Activated naive CD4-positive, alpha-beta T cell treated with anti-CD3 and anti-CD28 coated beads, Interleukin-2, amount 50 U/mL, for 72 hours (primary cell): ENCODE measurements at regions not wholly inside any gene's neighbourhood (a gene's known extent, or its start where the extent isn't known, plus 50 kb on each side); places are given as distances from the start of the nearest gene placed in this dataset.

Experiments used
- ATAC-seq, 2 donors: fragments of 150-1000 bp; cut with Tn5 transposase; 2 replicates each; pipeline ENCODE4 v1.10.0; 2021; ENCODE audit warnings: mild to moderate bottlenecking in 2 of 2, moderate library complexity in 2 of 2
- DNase-seq, 2 donors: peaks; one replicate each; pipeline ENCODE4 v3.0.0; 2021 to 2022; ENCODE audit warnings: low spot score in 2 of 2
- H3K27ac Mint-ChIP-seq, 2 donors: one replicate each; pipeline ENCODE4 v1.8.0; 2022; ENCODE audit warnings: mild to moderate bottlenecking in 2 of 2, mixed read lengths in 2 of 2
- H3K36me3 Mint-ChIP-seq, 2 donors: one replicate each; pipeline ENCODE4 v1.8.0; 2022; ENCODE audit warnings: mixed read lengths in 2 of 2
- H3K9me3 Mint-ChIP-seq, 2 donors: one replicate each; pipeline ENCODE4 v1.8.0; 2022; ENCODE audit warnings: mixed read lengths in 2 of 2

DNA sequence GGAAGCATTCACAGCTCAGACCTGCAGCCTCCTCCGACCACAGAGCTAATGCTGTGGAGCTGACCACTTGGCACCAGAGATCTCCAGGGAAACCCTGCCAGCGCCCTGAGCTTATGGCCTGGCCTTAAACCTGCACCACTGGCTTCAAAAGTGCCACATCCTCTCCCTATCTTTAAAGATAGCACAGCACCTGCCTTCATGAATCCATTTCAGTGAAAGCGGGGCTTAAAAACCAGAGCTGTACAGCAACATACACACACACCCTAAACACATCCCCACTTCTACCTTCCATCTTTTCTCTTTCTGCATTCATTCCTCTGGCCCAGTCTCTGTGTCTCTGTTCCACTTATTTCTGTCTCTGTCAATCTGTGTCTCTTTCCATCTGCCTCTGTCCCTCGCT, 59.8 kb upstream of the CCDC167 start:
- H3K27ac Mint-ChIP-seq: peak overlapping the region in 1 of 2 donors; percentile 17
- DNase-seq: no peak
- no peak for ATAC-seq
- H3K36me3 Mint-ChIP-seq: peaks cover 0 to 7% of the 10 kb centered on the region in 2 donors
- no peaks in the 10 kb centered on the region for H3K9me3 Mint-ChIP-seq

DNA sequence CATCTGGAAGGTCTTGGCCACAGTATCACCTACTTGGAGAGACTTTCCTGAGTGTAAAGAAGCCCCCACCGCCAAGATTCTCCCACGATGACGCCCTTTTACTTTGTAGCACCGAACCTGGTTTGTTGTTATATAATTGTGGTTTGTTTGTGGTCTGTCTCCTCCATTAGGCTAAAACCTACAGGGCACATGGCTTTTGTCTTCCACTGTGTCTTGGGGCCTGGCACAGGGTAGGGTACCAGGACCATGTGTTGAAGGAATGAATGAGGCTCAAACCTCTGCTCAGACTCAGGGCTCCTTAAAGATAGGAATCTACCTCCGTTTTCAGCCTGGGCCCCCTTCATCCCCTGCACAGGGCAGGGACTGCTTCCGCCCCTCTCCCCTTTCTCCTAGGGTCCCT, 59.4 kb upstream of the CCDC167 start:
- Mint-ChIP-seq H3K9me3 (no peaks in the 10 kb centered on the region), H3K36me3 (peaks cover 0 to 7% of the 10 kb centered on the region in 2 donors), H3K27ac (peak overlapping the region in 1 of 2 donors; percentile 17)
- no peak for DNase-seq
- no peak for ATAC-seq

DNA sequence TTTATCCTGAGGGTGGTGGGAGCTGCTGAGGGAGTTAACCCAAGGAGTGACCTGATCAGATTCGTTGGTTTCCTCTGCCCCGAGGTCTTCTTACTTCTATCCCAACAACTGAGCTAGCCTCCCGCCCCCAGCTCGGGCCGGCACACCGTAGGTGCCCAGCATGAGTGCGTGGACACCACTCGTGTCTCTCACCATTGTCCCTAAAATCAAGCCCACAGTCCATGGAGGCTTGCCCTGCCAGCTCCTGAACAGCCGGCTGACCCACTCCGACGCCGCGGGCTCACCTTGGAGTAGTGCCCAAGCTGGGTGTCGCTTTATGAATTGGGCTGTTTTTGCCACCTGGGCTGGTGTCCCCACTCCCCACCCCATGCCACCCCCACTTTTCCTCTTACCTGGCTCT, 59.0 kb upstream of the CCDC167 start:
- DNase-seq: no peak
- ATAC-seq: no peak
- Mint-ChIP-seq H3K9me3 (no peaks in the 10 kb centered on the region), H3K36me3 (peaks cover 0 to 7% of the 10 kb centered on the region in 2 donors), H3K27ac (no peak overlapping the region)

DNA sequence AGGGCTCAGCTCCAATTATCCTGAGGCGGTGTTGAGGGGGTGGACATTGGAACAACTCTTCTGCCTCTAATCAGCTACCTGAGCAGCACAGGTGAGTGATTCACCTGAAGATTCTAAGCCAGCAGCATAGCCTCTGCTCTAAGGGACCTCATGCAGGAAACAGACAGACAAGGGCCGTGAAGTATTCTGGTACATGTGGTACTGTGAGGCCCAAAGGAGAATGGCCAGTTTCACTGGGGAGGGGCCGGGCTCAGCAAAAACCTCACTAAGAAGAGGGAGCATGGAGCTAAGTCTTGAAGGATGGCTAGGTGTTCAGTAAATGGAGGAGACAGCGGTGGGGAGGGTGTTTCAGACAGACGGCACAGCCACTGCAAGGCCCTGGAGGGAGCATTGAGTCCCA, 58.5 kb upstream of the CCDC167 start:
- ATAC-seq (no peak), DNase-seq (no peak)
- Mint-ChIP-seq H3K27ac (peak overlapping the region in 1 of 2 donors; percentile 46), H3K36me3 (peaks cover 0 to 7% of the 10 kb centered on the region in 2 donors), H3K9me3 (no peaks in the 10 kb centered on the region)

DNA sequence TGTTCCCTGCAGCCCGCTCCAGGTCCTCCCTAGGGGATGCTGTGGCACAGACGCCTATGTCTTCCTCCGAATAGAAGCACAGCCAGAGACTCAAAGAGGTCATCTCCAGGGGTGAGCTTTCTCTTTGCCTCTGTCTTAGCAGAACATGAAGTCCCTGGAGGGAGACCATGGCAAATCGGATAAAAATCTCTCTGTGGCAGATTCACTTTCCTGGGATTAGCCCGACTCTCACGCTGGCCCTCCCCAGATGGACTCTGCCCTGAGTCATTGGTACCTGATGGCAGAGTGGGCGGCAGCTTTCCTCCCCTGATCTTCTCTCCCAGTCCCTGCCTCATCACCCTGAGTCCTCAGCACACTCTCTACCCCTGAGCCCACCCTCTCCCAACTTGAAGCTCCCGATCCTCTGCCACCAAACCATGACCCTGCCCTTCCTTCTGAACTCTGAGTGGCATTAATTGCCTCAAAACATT, 58.0 kb upstream of the CCDC167 start:
- H3K36me3 Mint-ChIP-seq: peaks cover 0 to 7% of the 10 kb centered on the region in 2 donors
- DNase-seq (no peak), ATAC-seq (no peak)
- H3K9me3 Mint-ChIP-seq: no peaks in the 10 kb centered on the region
- peak overlapping the region; percentile 46 to 61 for H3K27ac Mint-ChIP-seq

DNA sequence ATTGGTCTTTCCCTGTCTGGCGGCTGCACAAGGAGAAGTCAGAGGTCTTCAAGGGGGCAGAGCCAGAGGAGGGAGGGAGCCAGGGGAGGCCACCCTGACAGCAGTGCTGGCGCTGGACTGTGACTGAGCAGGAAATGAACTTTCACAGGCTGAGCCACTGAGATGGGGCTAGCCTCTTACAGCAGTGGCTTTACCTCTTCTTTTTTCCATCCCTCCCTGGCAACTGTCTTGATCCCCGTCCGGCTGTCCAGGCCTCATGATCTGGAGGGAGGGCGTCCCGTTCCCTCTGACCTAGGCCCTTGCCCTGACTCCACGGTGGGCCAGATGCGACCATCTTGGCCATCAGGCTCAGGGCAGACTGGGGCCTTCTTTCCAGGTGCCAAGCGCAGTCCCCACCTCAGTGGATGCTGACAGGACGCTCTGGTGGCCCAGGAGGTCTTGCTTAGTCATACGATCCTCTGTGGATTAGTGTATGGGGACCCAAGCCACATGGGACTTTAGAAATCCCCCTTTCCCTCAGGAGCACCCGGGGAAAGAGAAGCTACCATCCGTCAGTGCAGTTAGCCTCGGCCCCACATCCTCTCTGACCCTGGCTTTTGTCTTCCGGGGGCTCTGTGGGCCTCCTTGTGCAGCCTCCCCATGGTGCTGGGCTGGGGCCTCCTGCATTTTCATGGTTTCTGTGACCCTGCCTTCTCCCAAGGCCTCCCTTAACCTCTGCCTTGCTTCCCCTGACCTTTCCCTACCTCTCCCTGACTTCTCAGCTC, 57.4 kb upstream of the CCDC167 start:
- H3K27ac Mint-ChIP-seq: peak overlapping the region in 1 of 2 donors; percentile 46
- H3K36me3 Mint-ChIP-seq: peaks cover 0 to 7% of the 10 kb centered on the region in 2 donors
- ATAC-seq (no peak), DNase-seq (no peak)
- H3K9me3 Mint-ChIP-seq: no peaks in the 10 kb centered on the region

DNA sequence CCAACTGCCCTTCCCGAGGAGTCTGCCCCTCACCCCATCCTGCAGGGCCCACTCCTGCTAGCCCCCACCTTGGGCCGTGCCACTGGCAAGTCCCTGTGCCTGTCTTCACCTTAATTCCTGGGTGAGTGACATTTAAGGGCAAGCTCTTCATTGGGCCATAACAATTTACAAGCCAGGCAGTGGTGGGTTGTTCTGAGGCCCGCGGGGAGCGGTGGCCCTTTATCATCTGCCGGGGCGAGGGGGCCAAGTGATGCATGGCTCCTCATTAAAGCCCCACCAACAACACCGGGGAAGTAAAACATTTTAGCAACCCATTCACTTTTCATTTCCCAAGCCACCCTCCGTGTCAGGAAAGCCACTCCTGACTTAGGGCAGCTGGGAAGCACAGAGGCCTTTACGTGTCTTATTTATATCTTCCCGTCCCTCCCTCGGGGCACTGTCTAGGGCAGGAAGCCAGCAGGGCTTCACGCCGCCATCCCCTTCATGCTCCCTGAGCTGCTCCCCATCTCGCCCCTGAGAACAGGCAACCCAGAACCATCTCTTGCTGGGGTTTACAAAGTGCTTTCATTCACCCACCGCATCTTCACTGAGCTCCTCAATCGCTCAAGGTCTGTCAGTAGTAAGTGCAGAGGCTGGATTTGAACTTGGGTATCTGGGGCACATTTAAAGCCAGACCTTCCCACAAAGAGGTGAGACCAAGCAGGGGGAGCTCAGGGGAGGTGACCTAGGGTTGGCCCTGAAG, 55.5 kb upstream of the CCDC167 start:
- peak overlapping the region in 1 of 2 donors; percentile 8 for H3K27ac Mint-ChIP-seq
- ATAC-seq: no peak
- H3K36me3 Mint-ChIP-seq: peaks cover 0 to under 1% of the 10 kb centered on the region in 2 donors
- no peaks in the 10 kb centered on the region for H3K9me3 Mint-ChIP-seq
- no peak for DNase-seq

DNA sequence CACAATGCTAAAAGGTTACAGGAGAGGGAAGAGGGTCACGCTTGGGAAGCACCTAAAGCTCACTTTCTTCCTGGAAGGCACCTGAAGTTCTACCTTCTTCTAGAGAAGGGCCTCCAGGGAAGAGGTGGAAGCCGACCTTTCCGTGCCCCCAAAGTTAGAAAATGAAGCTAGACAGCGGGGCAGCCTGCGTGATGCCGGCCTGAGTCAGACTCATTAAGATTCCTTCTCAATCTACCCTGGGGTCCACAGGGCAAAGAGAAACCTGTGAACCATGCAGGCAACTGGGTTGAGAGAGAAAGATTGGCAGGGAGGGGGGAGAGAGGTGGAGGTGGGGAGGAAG, 54.8 kb upstream of the CCDC167 start:
- Mint-ChIP-seq H3K36me3 (no peaks in the 10 kb centered on the region), H3K9me3 (no peaks in the 10 kb centered on the region), H3K27ac (peak overlapping the region; percentile 40 to 83)
- DNase-seq (no peak), ATAC-seq (no peak)

DNA sequence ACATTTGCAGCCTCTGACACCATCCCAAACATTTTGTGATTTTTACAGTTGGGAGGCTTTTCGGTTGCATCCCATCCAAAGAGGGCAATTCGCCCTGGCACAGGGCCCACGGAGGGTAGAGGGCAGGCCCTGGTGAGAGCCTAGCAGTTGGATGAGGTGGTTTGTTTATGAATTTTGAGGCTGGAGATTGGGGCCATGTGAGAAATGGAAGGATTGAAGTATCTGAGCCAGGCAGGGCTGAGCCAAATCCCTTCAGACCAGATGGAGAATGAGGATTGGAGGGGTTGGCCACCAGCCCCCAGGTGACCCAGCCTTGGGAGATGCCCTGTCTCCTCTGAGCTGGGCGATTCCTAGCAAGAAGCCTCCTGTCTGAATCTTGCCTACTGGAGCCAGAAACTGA, 52.6 kb upstream of the CCDC167 start:
- no peak for DNase-seq
- no peaks in the 10 kb centered on the region for H3K36me3 Mint-ChIP-seq
- no peak for ATAC-seq
- H3K27ac Mint-ChIP-seq: no peak overlapping the region
- H3K9me3 Mint-ChIP-seq: no peaks in the 10 kb centered on the region

DNA sequence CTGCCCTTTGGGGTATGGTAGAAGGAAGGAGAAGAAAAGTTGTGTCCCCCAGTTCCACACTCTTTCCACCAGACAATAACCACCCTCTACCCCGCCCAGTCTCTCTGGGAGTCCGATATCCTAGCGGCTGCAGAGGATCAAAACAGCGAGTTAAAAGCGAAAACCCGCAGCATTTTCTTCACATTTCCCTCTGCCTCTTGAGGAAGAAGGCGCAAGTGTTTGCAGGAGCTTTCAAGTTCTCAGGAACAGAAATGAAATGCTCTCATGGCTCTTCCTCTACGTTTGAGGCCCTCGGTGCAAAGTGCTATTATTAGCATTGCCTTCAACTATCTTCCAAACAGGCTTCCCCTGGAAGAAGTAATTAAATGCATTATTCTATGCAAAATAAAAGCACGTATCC, 52.2 kb upstream of the CCDC167 start:
- Mint-ChIP-seq H3K27ac (no peak overlapping the region), H3K36me3 (no peaks in the 10 kb centered on the region), H3K9me3 (no peaks in the 10 kb centered on the region)
- DNase-seq: no peak
- ATAC-seq: no peak

DNA sequence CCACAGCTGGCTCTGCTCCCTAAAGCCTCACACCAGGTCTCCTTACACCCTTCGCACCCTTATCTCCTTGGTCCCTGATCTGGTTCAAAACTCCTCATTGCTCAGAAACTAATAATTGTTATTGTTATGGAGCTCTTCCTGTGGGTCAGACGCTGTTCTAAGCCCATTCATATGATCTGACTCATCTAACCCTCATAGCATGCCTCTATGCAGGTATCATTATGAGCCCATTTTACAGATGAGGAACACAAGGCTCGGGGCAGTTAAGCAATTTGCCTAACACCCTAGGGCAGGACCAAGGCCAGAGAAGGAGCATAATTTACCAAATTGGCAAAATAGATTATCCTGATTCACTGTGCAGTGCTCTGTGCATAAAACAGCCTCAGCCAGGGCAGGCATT, 51.8 kb upstream of the CCDC167 start:
- no peak overlapping the region for H3K27ac Mint-ChIP-seq
- H3K36me3 Mint-ChIP-seq: no peaks in the 10 kb centered on the region
- DNase-seq: no peak
- no peaks in the 10 kb centered on the region for H3K9me3 Mint-ChIP-seq
- ATAC-seq: no peak

DNA sequence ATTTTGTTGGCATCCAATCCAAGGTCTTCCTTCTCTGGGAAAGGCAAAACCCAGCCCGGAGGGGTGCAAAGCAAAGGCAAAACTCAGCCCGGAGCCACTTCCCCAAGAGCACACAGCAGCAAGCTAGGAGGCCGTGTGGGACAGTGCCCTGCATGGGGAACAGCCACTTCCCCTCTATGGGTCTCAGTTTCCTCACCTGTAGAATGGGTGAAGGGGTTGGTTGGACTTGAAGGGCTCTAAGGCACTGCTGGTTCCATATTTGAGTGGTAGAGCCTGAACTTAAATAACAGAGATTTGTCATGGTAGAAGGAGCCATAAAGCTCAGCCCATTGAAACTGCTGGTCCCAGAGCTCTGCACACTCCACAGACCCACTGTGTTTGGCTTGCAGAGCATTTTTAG, 51.3 kb upstream of the CCDC167 start:
- DNase-seq (no peak), ATAC-seq (no peak)
- Mint-ChIP-seq H3K9me3 (no peaks in the 10 kb centered on the region), H3K36me3 (no peaks in the 10 kb centered on the region), H3K27ac (no peak overlapping the region)

DNA sequence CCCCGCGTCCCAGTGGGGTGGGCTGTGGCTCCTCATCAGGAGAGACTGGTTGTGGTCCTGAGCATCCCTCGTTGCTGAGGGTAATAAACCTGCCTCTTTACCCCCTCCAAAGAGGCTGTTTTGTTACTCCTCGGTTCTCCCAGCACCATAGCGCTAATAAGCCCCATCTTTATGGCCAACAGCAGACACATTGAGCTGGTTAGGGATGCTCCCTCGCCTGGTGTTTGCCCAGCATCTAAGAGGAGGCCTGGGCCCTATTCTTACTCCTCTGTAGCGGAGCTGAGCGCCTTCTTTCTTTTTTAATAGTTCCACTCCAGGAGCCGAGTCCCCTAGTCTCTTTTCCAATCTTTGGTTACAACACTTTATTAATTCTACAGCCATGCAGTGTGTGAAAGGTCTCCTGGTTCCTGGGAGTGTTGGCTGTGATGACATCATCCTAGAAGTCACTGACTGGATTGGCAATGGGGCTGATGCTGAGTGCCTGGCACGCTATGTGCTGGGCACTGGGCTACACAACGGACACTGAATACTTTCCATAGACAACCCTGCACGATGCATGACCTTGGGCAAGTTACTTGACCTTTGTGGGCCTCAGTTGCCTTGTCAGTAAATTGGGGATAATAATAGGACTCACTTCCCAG, 50.6 kb upstream of the CCDC167 start:
- DNase-seq: no peak
- H3K36me3 Mint-ChIP-seq: no peaks in the 10 kb centered on the region
- ATAC-seq: no peak
- no peak overlapping the region for H3K27ac Mint-ChIP-seq
- H3K9me3 Mint-ChIP-seq: no peaks in the 10 kb centered on the region

DNA sequence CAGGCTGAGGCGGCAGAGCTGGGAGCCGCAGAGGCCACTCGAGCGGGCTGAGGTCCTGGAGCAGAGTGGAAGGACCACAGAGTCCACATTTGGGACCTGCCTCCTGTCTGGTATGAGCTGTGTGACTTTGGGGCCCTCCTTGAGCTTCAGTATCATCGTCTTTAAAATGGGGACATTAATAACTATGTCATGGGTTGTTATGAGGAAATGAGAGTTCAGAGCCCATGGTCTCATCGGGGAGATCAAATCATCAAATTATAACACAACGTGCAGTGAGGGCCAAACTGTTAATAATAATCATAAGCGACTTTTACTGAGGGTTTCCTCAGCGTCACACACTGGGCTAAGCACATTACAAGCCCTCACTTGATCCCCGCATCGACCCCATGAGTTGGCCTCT, 49.9 kb upstream of the CCDC167 start:
- no peak for DNase-seq
- Mint-ChIP-seq H3K27ac (no peak overlapping the region), H3K9me3 (no peaks in the 10 kb centered on the region), H3K36me3 (no peaks in the 10 kb centered on the region)
- ATAC-seq: no peak
